Keratinocyte (primary cell): ENCODE measurements at regions not wholly inside any gene's neighbourhood (a gene's known extent, or its start where the extent isn't known, plus 50 kb on each side); places are given as distances from the start of the nearest gene placed in this dataset.

ENCODE experiments used
- DNase-seq: peaks from one replicate; pipeline ENCODE4 v3.0.0-alpha.2; 2011; ENCODE audit warnings: low read depth, missing footprints, low spot score
- FAIRE-seq: peaks from 2 replicates; lab custom pipeline; 2011; peaks lifted over from hg19 to GRCh38; lab: Jason Lieb, UNC
- H2AFZ ChIP-seq: 2 replicates; pipeline ENCODE4 v1.6.0; 2012; ENCODE audit warnings: low read length, control low read depth, inconsistent platforms; ENCODE audit not compliant: control insufficient read depth
- H3K27ac ChIP-seq: 2 replicates; pipeline ENCODE4 v1.5.1; 2011; ENCODE audit warnings: low read length; ENCODE audit not compliant: control insufficient read depth, insufficient read depth
- H3K27me3 ChIP-seq: 3 replicates; pipeline ENCODE4 v1.6.0; 2011; ENCODE audit warnings: low read length; ENCODE audit not compliant: control insufficient read depth, insufficient read depth; ENCODE audit errors: extremely low read depth
- H3K36me3 ChIP-seq, 2 experiments: 2 replicates in 1 of 2; 3 replicates in 1 of 2; pipeline ENCODE4 v1.5.1; 2011; ENCODE audit warnings: low read length in 2 of 2, mild to moderate bottlenecking in 1 of 2; ENCODE audit not compliant: control insufficient read depth in 2 of 2, insufficient read depth in 2 of 2; ENCODE audit errors: extremely low read depth in 1 of 2
- H3K4me1 ChIP-seq: 3 replicates; pipeline ENCODE4 v1.5.1; 2011; ENCODE audit warnings: low read length; ENCODE audit not compliant: control insufficient read depth, insufficient read depth; ENCODE audit errors: extremely low read depth
- H3K4me2 ChIP-seq: 3 replicates; pipeline ENCODE4 v1.6.0; 2011; ENCODE audit warnings: low read depth, low read length; ENCODE audit not compliant: control insufficient read depth, insufficient read depth; ENCODE audit errors: extremely low read depth
- H3K4me3 ChIP-seq, 3 experiments: fragments of 200-600 bp in 1 of 3; sonication (generic) in 1 of 3; 2 replicates in 2 of 3; 3 replicates in 1 of 3; pipeline ENCODE4 v1.5.1; 2011 to 2016; ENCODE audit warnings: low read length in 3 of 3, mild to moderate bottlenecking in 3 of 3, control low read depth in 2 of 3, inconsistent platforms in 1 of 3, low read depth in 1 of 3, mixed read lengths in 1 of 3, mixed run types in 1 of 3, moderate library complexity in 1 of 3; ENCODE audit not compliant: control insufficient read depth in 2 of 3, insufficient read depth in 2 of 3; ENCODE audit errors: extremely low read depth in 1 of 3
- H3K79me2 ChIP-seq: 2 replicates; pipeline ENCODE4 v1.6.0; 2012; ENCODE audit warnings: low read length; ENCODE audit not compliant: control insufficient read depth, insufficient read depth
- H3K9ac ChIP-seq: 3 replicates; pipeline ENCODE4 v1.6.0; 2011; ENCODE audit warnings: low read length; ENCODE audit not compliant: control insufficient read depth, insufficient read depth; ENCODE audit errors: extremely low read depth
- H3K9me1 ChIP-seq: 3 replicates; pipeline ENCODE4 v1.6.0; 2011; ENCODE audit warnings: low read length; ENCODE audit not compliant: control insufficient read depth, insufficient read depth; ENCODE audit errors: extremely low read depth
- H3K9me3 ChIP-seq: 2 replicates; pipeline ENCODE4 v1.5.1; 2012; ENCODE audit warnings: low read depth, low read length; ENCODE audit not compliant: control insufficient read depth
- H4K20me1 ChIP-seq: 3 replicates; pipeline ENCODE4 v1.6.0; 2011; ENCODE audit warnings: low read length; ENCODE audit not compliant: control insufficient read depth, insufficient read depth; ENCODE audit errors: extremely low read depth
- CTCF ChIP-seq, 3 experiments: IDR thresholded peaks in 1 of 3; conservative IDR thresholded peaks in 1 of 3; optimal IDR thresholded peaks in 1 of 3; 2 replicates in 2 of 3; 3 replicates in 1 of 3; pipeline versions ENCODE3 to v1.5.1; 2011; ENCODE audit warnings: low read length in 3 of 3, mild to moderate bottlenecking in 3 of 3, moderate library complexity in 2 of 3, control low read depth in 1 of 3, inconsistent platforms in 1 of 3; ENCODE audit not compliant: insufficient read depth in 2 of 3; ENCODE audit errors: extremely low read depth in 1 of 3
- EZH2 ChIP-seq: IDR thresholded peaks from one replicate; pipeline ENCODE4 v1.6.1; 2012; ENCODE audit warnings: inconsistent platforms, mild to moderate bottlenecking, low read length, moderate library complexity
- dilution Hi-C: fragments of 300-500 bp; cut with MboI; formaldehyde crosslinking; loops from one replicate; pipeline ENCODE4 v1.7.0; 2020; ENCODE audit warnings: low sequenced_read_pairs; ENCODE audit not compliant: extremely low pct_ligation_motif_present

GRCh38 chr5:1724822-1725602, 74.6 kb downstream of the MRPL36 start:
- no peaks in the 10 kb centered on the region for H3K9me3 ChIP-seq
- H3K4me1 ChIP-seq: no peaks in the 10 kb centered on the region
- H3K4me2 ChIP-seq: peak overlapping the region; percentile 27
- H3K79me2 ChIP-seq: no peaks in the 10 kb centered on the region
- peak overlapping the region in 1 of 3 experiments; percentile 2 for H3K4me3 ChIP-seq
- DNase-seq: no peak
- no peaks in the 10 kb centered on the region for H3K27me3 ChIP-seq
- H4K20me1 ChIP-seq: no peaks in the 10 kb centered on the region
- H3K9ac ChIP-seq: no peak overlapping the region
- no peak overlapping the region for H3K27ac ChIP-seq
- no peak for FAIRE-seq
- no peaks in the 10 kb centered on the region for H3K9me1 ChIP-seq
- TF ChIP-seq CTCF (optimal IDR thresholded peaks at IDR 0.05 in 1 of 3, IDR thresholded peaks at IDR 0.05 in 1 of 3, conservative IDR thresholded peaks at IDR 0.05 in 1 of 3; ENCODE audit: extremely low read depth in 1 of 3, insufficient read depth in 2 of 3, low read length in 3 of 3) (no peak), EZH2 (no peak)
- no peak overlapping the region for H2AFZ ChIP-seq
- dilution Hi-C loops: no loop called here
- no peaks in the 10 kb centered on the region for H3K36me3 ChIP-seq

GRCh38 chr5:1723957-1724821, 75.4 kb downstream of the MRPL36 start:
- no peak for FAIRE-seq
- H3K27me3 ChIP-seq: no peaks in the 10 kb centered on the region
- no peak for TF ChIP-seq CTCF (optimal IDR thresholded peaks at IDR 0.05 in 1 of 3, IDR thresholded peaks at IDR 0.05 in 1 of 3, conservative IDR thresholded peaks at IDR 0.05 in 1 of 3; ENCODE audit: extremely low read depth in 1 of 3, insufficient read depth in 2 of 3, low read length in 3 of 3)
- TF ChIP-seq EZH2: no peak

More at GRCh38 chr5:1723957-1724821, 75.4 kb downstream of the MRPL36 start:
- H3K9me1 ChIP-seq: no peaks in the 10 kb centered on the region
- dilution Hi-C loops: no loop called here
- H3K36me3 ChIP-seq: no peaks in the 10 kb centered on the region
- no peaks in the 10 kb centered on the region for H4K20me1 ChIP-seq
- no peaks in the 10 kb centered on the region for H3K9me3 ChIP-seq
- H3K79me2 ChIP-seq: no peaks in the 10 kb centered on the region
- H2AFZ ChIP-seq: no peak overlapping the region
- no peaks in the 10 kb centered on the region for H3K4me1 ChIP-seq
- H3K4me2 ChIP-seq: no peak overlapping the region
- no peak overlapping the region for H3K4me3 ChIP-seq
- DNase-seq: no peak
- no peak overlapping the region for H3K27ac ChIP-seq
- no peak overlapping the region for H3K9ac ChIP-seq
